B cell (primary cell): ENCODE measurements at regions not wholly inside any gene's neighbourhood (a gene's known extent, or its start where the extent isn't known, plus 50 kb on each side); places are given as distances from the start of the nearest gene placed in this dataset.
A peak's percentile ranks its signal among the peaks of the same experiment; 100 is the strongest.

Experiments
- ATAC-seq: fragments of 200-7000 bp; cut with Tn5 transposase; one replicate; pipeline ENCODE4 v1.10.0; 2021; ENCODE audit warnings: low read depth, mild to moderate bottlenecking, moderate number of reproducible peaks, moderate library complexity
- CTCF ChIA-PET: fragments of 350-600 bp; sonication (Branson Sonifier 250); formaldehyde crosslinking; loops from one replicate; lab custom pipeline; 2021; ENCODE audit warnings: antibody characterized with exemption, inconsistent platforms; lab: Charles Lee
- POLR2A ChIA-PET: fragments of 350-600 bp; sonication (Branson Sonifier 250); formaldehyde crosslinking; loops from one replicate; lab custom pipeline; 2021; ENCODE audit warnings: antibody characterized with exemption; lab: Charles Lee
- DNase-seq: peaks from one replicate; pipeline ENCODE4 v3.0.0; 2013
- H2AFZ ChIP-seq: 2 replicates; pipeline ENCODE4 v1.6.1; 2012; ENCODE audit warnings: mild to moderate bottlenecking, low read depth, low read length; ENCODE audit not compliant: insufficient read depth, poor library complexity, severe bottlenecking
- H3K27ac ChIP-seq, 2 donors: 1 replicate in 1 of 2; 2 replicates in 1 of 2; pipeline ENCODE4 v1.5.1; 2012 to 2013; ENCODE audit warnings: low read length in 2 of 2, mild to moderate bottlenecking in 2 of 2, moderate library complexity in 1 of 2
- H3K27me3 ChIP-seq, 4 experiments: fragments of 200-600 bp in 1 of 4; sonication (generic) in 1 of 4; replicated peaks in 1 of 4; 1 replicate in 2 of 4; 2 replicates in 2 of 4; pipeline versions ENCODE4 v1.6.1 to v1.7.0; 2013 to 2016; ENCODE audit warnings: low read length in 3 of 4, mild to moderate bottlenecking in 2 of 4, mixed read lengths in 1 of 4, moderate library complexity in 1 of 4; ENCODE audit not compliant: insufficient read depth in 4 of 4, control insufficient read depth in 3 of 4; ENCODE audit errors: control extremely low read depth in 1 of 4
- H3K36me3 ChIP-seq, 2 experiments: replicated peaks in 1 of 2; 1 replicate in 1 of 2; 2 replicates in 1 of 2; pipeline versions ENCODE4 v1.6.1 to v1.7.1; 2013; ENCODE audit warnings: low read length in 1 of 2; ENCODE audit not compliant: insufficient read depth in 2 of 2, control insufficient read depth in 1 of 2; ENCODE audit errors: control extremely low read depth in 1 of 2, extremely low read depth in 1 of 2
- H3K4me1 ChIP-seq, 2 donors: fragments of 200-600 bp in 1 of 2; sonication (generic) in 1 of 2; 1 replicate in 1 of 2; 2 replicates in 1 of 2; pipeline versions ENCODE4 v1.5.1 to v1.6.1; 2013 to 2017; ENCODE audit warnings: low read length in 2 of 2; ENCODE audit not compliant: control insufficient read depth in 2 of 2, insufficient read depth in 2 of 2
- H3K4me2 ChIP-seq: replicated peaks from 2 replicates; pipeline ENCODE3; 2012; ENCODE audit warnings: mild to moderate bottlenecking, low read depth, low read length; ENCODE audit not compliant: poor library complexity, severe bottlenecking
- H3K4me3 ChIP-seq, 5 experiments: fragments of 200-600 bp in 1 of 5; sonication (generic) in 1 of 5; 1 replicate in 3 of 5; 2 replicates in 2 of 5; pipeline versions ENCODE4 v1.5.1 to v1.7.0; 2011 to 2016; ENCODE audit warnings: low read length in 4 of 5, mild to moderate bottlenecking in 4 of 5, low read depth in 2 of 5, control low read depth in 1 of 5, moderate library complexity in 1 of 5; ENCODE audit not compliant: insufficient read depth in 1 of 5; ENCODE audit errors: control extremely low read depth in 1 of 5, extremely low read depth in 1 of 5
- H3K79me2 ChIP-seq: fragments of 200-600 bp; sonication (generic); one replicate; pipeline ENCODE4 v1.6.0; 2016; ENCODE audit warnings: low read length; ENCODE audit not compliant: control insufficient read depth, insufficient read depth
- H3K9ac ChIP-seq: fragments of 200-600 bp; sonication (generic); 2 replicates; pipeline ENCODE4 v1.6.1; 2017; ENCODE audit warnings: mild to moderate bottlenecking, low read length, moderate library complexity
- H3K9me3 ChIP-seq, 3 donors: one replicate each; pipeline versions ENCODE4 v1.6.1 to v1.7.1; 2013; ENCODE audit warnings: low read length in 2 of 3; ENCODE audit not compliant: control insufficient read depth in 2 of 3, insufficient read depth in 1 of 3; ENCODE audit errors: control extremely low read depth in 1 of 3
- H4K20me1 ChIP-seq: 2 replicates; pipeline ENCODE4 v1.6.0; 2012; ENCODE audit warnings: mild to moderate bottlenecking, low read length; ENCODE audit not compliant: insufficient read depth, control insufficient read depth, poor library complexity, severe bottlenecking
- H3K27ac Mint-ChIP-seq: one replicate; pipeline ENCODE4 v1.8.0; 2021; ENCODE audit warnings: mixed read lengths
- H3K27me3 Mint-ChIP-seq: one replicate; pipeline ENCODE4 v1.8.0; 2021; ENCODE audit warnings: mixed read lengths
- H3K4me1 Mint-ChIP-seq: one replicate; pipeline ENCODE4 v1.8.0; 2021; ENCODE audit warnings: mixed read lengths
- H3K4me3 Mint-ChIP-seq: one replicate; pipeline ENCODE4 v1.8.0; 2021; ENCODE audit warnings: mixed read lengths
- H3K9me3 Mint-ChIP-seq: one replicate; pipeline ENCODE4 v1.8.0; 2022; ENCODE audit warnings: mixed read lengths; ENCODE audit not compliant: insufficient read depth
- CTCF ChIP-seq: fragments of 200-600 bp; IDR thresholded peaks from one replicate; pipeline ENCODE4 v1.8.0; 2022; ENCODE audit warnings: antibody characterized with exemption, mild to moderate bottlenecking
- EZH2 ChIP-seq: IDR thresholded peaks from 2 replicates; pipeline ENCODE4 v1.6.1; 2012; ENCODE audit warnings: borderline replicate concordance, low read depth, mild to moderate bottlenecking, moderate library complexity, low read length; ENCODE audit not compliant: insufficient read depth, poor library complexity, severe bottlenecking
- WGBS: methylation state at CpG from one replicate; pipeline ENCODE4 v1.1.5; 2013; ENCODE audit warnings: missing lambda C conversion rate; ENCODE audit not compliant: insufficient coverage; 5-methylcytosine and 5-hydroxymethylcytosine counted together
- intact Hi-C: fragments of 100-400 bp; cut with micrococcal nuclease; formaldehyde crosslinking; loops from one replicate; pipeline ENCODE4 v1.10.0; 2022

GRCh38 chr16:29126616-29127015 is 141.8 kb downstream of the LAT start:
- Mint-ChIP-seq H3K27me3 (no peaks in the 10 kb centered on the region), H3K9me3 (no peaks in the 10 kb centered on the region), H3K4me3 (no peak overlapping the region), H3K4me1 (peaks cover 6% of the 10 kb centered on the region), H3K27ac (no peak overlapping the region)
- Histone ChIP-seq H3K9ac (no peak overlapping the region), H3K27me3 (no peaks in the 10 kb centered on the region), H3K27ac (no peak overlapping the region), H4K20me1 (peaks cover 7% of the 10 kb centered on the region), H3K79me2 (peaks cover 5% of the 10 kb centered on the region), H3K4me2 (no peak overlapping the region), H3K4me3 (no peak overlapping the region), H3K9me3 (no peaks in the 10 kb centered on the region), H3K36me3 (peaks cover 0 to 2% of the 10 kb centered on the region in 2 experiments), H3K4me1 (no peaks in the 10 kb centered on the region), H2AFZ (no peak overlapping the region)
- CTCF ChIA-PET, result no interaction called here
- POLR2A ChIA-PET, result no interaction called here
- intact Hi-C loops, result no loop called here
- TF ChIP-seq CTCF, result no peak
- no peak for TF ChIP-seq EZH2
- DNase-seq (no peak), ATAC-seq (no peak)
- WGBS, result 10% methylated on average over 2 of the region's 5 CpGs

- Mint-ChIP-seq H3K4me3 (peak overlapping the region; percentile 14), H3K27me3 (no peaks in the 10 kb centered on the region), H3K4me1 (peaks cover 6% of the 10 kb centered on the region), H3K9me3 (no peaks in the 10 kb centered on the region), H3K27ac (no peak overlapping the region)
- Histone ChIP-seq H3K9me3 (no peaks in the 10 kb centered on the region), H3K36me3 (peaks cover 0 to 2% of the 10 kb centered on the region in 2 experiments), H3K4me1 (no peaks in the 10 kb centered on the region), H2AFZ (no peak overlapping the region), H3K4me3 (no peak overlapping the region), H3K9ac (no peak overlapping the region), H3K4me2 (no peak overlapping the region), H4K20me1 (peaks cover 7% of the 10 kb centered on the region), H3K27ac (no peak overlapping the region), H3K79me2 (peaks cover 5% of the 10 kb centered on the region), H3K27me3 (no peaks in the 10 kb centered on the region)
- ATAC-seq, result no peak
- WGBS, result 41% methylated on average over 15 of the region's 15 CpGs
- DNase-seq, result no peak
- no peak for TF ChIP-seq CTCF
- TF ChIP-seq EZH2, result no peak
- ChIA-PET POLR2A (no interaction called here), CTCF (no interaction called here)
- intact Hi-C loops, result no loop called here
Measured at GRCh38 chr16:29126057-29126494, 141.2 kb downstream of the LAT start.
